AG09319 (cell line): ENCODE measurements at regions not wholly inside any gene's neighbourhood (a gene's known extent, or its start where the extent isn't known, plus 50 kb on each side); places are given as distances from the start of the nearest gene placed in this dataset.

Experiments used
- DNase-seq: peaks from one replicate; pipeline ENCODE4 v3.0.0-alpha.2; 2010; ENCODE audit warnings: low read depth; ENCODE audit errors: extremely low read depth
- TF ChIP-seq, protein P1 (sequence below): IDR thresholded peaks from 2 replicates; pipeline ENCODE4 v1.5.1; 2011; ENCODE audit warnings: low read depth, mild to moderate bottlenecking, inconsistent platforms, low read length, moderate library complexity

DNA sequence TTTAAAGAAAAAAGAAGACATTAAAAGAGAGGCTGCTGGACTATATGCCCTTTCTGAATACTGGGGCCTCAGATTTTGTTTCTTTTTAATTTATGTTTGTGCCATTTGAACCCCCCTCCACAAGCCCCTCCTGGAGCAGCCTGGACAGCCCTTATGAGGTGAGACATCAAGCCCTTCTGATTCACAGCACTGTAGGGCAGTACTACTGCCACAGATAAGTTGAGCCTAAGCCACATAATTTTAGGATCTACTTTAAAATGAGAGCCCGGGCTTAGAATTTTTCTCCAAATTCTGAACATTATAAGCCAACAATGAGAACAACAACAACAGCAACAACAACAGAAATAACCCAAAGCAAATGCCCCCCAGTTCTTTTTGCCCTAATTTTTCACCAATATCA is 256.9 kb upstream of the SALL1 start:
- no peak for DNase-seq
- TF ChIP-seq, protein P1, sequence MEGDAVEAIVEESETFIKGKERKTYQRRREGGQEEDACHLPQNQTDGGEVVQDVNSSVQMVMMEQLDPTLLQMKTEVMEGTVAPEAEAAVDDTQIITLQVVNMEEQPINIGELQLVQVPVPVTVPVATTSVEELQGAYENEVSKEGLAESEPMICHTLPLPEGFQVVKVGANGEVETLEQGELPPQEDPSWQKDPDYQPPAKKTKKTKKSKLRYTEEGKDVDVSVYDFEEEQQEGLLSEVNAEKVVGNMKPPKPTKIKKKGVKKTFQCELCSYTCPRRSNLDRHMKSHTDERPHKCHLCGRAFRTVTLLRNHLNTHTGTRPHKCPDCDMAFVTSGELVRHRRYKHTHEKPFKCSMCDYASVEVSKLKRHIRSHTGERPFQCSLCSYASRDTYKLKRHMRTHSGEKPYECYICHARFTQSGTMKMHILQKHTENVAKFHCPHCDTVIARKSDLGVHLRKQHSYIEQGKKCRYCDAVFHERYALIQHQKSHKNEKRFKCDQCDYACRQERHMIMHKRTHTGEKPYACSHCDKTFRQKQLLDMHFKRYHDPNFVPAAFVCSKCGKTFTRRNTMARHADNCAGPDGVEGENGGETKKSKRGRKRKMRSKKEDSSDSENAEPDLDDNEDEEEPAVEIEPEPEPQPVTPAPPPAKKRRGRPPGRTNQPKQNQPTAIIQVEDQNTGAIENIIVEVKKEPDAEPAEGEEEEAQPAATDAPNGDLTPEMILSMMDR = no peak

DNA sequence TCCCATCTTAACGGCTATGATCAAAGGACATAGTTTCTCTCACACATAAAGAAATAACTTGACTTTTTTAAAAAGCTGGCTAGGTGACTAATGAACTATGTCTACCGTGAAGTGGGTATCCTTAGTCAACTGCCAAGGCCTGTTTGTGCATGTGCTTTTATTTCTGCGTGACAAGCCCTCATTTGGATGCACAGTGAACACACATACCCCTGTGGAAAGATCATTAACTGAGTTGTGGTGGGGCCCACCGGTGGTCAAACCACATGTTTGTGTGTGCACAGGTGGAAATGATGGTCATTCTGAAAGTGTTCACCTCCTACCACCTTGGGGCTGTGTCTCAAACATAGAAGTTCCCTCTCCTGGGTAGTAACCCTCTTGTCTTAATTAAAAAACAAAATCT is 256.1 kb upstream of the SALL1 start:
- TF ChIP-seq, protein P1 = no peak
- no peak for DNase-seq

DNA sequence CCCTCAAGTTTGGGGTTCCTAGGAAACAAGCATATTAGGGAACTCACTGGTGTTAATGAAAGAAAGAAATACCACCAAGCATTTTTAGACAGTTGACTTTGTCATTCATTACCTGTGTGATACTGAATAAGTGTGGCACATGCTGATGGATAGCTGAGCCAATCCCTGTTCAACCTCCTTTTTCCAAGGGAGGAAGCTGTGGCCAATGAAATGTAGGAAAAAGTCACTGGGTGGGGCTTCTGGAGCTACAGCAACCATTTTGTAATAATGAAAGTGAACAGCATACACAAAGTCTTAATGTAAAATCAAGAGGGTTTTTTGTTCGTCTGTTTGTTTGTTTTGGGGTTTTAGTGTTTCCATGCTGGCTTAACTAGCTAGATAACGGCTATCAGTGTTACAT is 254.3 kb upstream of the SALL1 start:
- DNase-seq = no peak
- TF ChIP-seq, protein P1 = no peak

DNA sequence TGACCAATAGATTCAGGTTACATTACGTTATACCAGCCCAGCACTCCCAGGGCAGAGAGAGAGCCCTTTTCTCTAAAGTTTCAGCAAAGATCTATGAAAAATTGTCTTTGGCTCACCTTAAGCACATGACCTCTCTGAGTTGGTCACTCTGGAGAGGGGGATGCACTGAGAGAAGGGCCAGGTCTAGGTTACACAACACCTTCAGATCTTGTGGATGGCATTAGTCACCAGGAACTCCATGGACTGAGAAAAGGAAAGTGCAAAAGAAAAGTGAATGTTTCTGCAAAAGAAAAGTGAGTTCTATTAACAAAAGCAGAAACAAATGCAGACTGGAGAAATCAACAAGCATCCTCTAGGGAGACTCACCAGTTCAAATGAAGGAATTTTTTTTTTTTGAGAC is 253.3 kb upstream of the SALL1 start:
- DNase-seq = no peak

DNA sequence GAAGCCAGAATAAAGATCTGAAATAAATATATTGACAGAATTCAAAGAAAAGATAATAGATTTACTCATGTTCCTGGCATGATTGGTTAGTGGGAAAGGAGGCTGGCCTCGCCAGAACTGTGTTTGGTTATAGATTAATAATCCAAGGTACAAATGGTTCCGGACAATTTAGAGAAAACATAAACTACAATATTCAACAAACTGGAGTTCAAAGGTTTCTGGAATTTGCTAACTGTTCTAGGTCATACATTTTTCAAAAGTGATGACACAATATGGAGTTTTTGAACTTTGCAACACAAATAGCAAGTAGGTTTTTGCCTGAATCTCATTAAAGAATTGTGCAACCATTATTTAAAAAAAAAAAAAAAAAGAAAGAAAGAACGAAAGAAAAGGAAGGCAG is 251.7 kb upstream of the SALL1 start:
- TF ChIP-seq, protein P1 = no peak
- DNase-seq = no peak

More for the DNA sequence above, 253.3 kb upstream of the SALL1 start:
- TF ChIP-seq, protein P1 = no peak

DNA sequence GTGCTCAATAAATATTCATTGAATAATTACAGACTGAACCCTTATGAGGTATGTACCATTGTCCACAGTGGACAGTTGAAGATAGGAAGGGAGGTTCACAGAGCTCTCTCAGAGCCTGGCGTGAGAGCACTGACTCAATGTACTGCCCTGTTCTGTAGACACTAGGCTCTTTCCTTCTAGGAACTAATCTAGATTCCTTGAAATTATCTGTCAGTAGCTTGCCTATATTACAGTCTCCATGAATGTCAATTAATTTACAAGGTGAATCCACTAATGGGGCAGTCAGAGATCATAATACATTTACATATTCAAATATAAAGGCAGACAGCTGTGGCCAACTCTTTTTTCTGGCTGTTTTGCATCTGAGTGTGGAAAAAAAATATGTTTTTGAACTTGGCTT is 251.2 kb upstream of the SALL1 start:
- TF ChIP-seq, protein P1 = no peak

DNA sequence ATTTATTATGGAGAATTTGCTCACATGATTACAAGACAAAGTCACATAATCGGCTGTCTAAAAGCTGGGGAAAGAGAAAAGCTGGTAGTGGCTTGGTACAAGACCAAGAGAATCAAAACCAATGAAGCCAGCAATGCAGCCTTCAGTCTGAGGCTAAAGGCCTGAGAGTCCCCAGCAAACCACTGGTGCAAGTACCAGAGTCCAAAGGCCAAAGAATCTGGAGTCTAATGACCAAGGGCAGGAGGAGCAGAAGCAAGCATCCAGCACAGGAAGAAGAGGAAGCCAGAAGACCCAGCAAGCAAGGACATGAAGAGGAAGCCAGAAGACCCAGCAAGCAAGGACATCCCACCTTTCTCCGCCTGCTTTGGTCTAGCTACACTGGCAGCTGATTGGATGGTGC is 250.6 kb upstream of the SALL1 start:
- TF ChIP-seq, protein P1 = no peak
- no peak for DNase-seq

More for the DNA sequence above, 251.2 kb upstream of the SALL1 start:
- DNase-seq = no peak
